GM19468 (cell line): ENCODE measurements at regions not wholly inside any gene's neighbourhood (a gene's known extent, or its start where the extent isn't known, plus 50 kb on each side); places are given as distances from the start of the nearest gene placed in this dataset.

Experiments
- ATAC-seq: cut with Tn5 transposase; IDR thresholded peaks from one replicate; pipeline ENCODE4 v1.9.1; 2021; ENCODE audit warnings: mild to moderate bottlenecking, moderate library complexity, moderate number of reproducible peaks; ENCODE audit not compliant: unreplicated experiment; ENCODE audit errors: extremely low read depth

DNA sequence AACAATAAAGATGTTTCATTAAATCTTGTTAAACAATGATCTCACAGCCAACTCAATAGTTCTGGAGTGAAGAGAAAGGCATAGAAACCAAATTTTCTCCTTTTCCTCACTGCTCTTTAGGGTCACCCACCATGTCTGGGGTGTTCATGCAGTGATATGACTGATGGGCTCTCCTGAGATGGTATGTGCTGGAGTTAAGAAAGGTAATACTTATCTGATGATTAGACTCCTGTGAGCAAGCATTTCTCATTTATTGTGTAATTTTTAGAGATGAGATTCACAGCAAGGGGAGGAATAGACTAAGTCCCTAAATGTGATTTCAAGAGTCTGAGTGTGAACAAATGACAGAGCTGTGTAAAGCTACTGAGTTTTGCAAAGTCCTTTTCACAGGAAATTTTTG lies 1361.3 kb upstream of the CELF2 start:
- no peak for ATAC-seq

DNA sequence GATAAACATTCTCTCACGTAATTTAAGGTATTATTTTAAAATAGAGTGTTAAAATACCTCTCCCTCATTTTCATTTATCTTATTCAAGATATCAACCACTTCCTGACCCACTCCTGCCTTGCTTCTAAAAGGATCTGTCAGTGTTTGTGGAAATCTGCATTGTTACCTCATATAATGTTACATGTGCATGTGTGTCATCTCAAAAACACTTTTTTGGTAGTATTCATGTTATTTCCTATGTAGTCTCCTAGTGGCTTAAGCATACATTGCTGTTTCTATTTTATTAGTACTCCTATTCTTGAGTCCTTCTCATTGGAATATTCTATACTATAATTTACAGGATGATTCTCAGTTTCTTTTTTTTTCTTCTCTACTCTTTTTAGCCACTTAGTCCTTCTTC lies 1360.7 kb upstream of the CELF2 start:
- no peak for ATAC-seq

DNA sequence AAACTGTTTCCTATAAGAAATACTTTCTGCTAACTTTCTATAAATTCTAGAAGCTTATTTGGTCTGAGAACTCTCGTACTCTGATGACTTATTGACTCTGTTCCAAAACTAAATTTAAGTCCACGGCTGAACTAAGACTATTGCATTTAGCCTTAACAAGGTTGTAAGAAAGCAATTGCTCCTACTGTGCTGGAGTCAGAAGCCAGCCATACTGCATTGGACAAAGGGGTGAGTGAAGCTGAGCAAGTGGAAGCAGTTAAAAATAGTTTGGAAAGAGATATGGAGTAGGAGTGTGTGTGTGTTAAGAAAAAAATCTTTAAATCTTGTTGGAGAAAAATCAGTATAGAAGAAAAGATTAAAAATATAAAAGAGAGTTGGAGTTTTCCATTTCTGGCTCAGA lies 1360.1 kb upstream of the CELF2 start:
- no peak for ATAC-seq

DNA sequence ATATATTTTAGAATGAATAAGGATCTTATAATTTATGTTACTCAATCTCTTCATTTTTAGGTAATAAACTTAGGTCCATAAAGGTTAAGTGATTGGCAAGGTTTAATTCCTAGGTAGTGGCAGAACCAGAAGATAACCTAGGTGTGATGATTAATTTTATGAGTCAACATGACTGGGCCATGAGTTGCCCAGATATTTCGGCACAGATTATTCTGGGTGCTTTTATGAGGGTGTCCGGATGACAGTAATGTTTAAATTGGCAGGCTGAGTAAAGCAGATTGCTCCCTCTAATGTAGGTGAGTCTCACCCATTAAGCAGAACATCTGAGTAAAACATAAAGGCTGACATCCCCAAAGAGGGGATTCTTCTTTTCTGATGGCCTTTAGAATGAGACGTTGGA lies 1349.3 kb upstream of the CELF2 start:
- ATAC-seq, result no peak

DNA sequence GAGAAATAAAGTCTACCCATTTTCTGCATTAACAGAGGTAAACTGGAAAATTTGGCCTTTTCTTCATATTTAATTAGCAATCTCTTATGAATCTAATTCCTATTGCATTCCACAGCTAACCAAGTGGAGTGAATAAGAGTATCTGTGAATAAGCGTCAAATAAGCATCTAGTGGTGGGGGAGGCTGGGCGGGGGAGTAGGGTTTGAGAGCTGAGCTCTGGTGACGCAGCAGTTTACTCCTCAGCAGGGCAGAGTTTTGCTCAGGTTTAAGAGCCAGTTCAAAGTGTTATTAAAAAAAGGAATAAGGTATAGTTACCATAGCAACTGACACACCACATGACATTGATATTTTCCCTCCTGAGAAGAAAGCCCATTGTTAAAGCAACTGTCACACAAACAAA lies 1346.8 kb upstream of the CELF2 start:
- ATAC-seq, result no peak

DNA sequence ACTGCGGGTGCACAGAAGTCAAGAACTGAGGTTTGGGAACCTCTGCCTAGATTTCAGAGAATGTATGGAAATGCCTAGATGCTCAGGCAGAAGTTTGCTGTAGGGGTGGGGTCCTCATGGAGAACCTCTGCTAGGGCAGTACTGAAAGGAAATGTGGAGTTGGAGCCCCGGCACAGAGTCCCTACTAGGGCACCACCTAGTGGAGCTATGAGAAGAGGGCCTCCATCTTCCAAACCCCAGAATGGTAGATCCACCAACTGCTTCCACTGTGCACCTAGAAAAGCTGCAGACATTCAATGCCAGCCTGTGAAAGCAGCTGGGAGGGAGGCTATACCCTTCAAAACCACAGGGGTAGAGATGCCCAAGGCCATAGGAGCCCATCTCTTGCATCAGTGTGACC lies 1336.0 kb upstream of the CELF2 start:
- no peak for ATAC-seq

DNA sequence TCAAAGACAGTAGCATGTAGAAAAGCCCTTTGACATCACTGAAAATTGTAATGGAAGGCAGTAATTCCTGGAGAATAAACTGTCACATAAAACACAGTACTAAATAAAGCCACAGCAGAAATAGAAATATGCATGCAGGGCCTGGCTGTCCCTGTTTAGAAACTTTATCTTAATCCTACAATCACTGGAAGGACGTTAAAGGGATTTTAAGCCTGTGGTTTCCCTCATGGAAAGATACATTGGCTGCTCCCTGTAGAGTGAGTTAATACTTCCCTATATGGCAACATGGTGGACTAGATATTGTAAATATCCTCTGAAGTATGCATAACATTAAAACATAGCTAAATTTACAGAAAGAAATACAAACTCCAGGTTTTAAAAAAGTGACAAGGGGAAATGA lies 1334.9 kb upstream of the CELF2 start:
- ATAC-seq, result no peak

DNA sequence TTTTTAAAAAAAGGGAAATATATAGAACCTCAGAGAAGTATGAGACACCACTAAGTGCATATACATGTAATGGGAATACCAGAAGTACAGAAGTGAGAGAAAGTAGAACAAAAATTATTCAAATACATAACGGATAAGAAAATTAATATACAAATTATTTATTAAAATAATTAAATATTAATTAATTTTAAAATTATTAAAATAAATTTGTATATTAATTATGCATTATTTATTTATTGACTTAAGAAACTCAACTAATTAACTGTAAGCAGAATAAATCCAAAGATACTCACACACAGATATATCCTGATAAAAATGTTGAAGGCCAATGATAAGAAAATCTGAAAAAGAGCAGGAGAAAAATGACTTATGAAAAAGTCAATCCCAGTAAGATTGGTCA lies 1333.5 kb upstream of the CELF2 start:
- ATAC-seq, result no peak

DNA sequence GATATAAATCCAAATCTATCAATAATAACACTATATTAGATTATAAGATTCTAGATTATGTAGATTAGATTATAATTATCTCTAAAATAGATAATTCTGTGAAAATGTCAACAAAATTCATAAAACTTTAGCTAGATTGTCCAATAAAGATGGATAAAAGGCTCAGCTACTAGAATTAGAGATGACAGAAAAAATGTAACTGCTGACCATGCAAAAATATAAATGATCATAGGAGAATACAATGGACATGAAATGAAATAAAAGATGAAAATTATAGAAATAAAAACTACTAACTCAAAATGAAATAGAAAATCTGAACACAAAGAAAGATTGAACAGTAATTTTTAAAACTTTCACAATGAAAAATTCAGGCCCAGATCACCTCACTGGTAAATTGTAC lies 1332.1 kb upstream of the CELF2 start:
- ATAC-seq, result no peak

DNA sequence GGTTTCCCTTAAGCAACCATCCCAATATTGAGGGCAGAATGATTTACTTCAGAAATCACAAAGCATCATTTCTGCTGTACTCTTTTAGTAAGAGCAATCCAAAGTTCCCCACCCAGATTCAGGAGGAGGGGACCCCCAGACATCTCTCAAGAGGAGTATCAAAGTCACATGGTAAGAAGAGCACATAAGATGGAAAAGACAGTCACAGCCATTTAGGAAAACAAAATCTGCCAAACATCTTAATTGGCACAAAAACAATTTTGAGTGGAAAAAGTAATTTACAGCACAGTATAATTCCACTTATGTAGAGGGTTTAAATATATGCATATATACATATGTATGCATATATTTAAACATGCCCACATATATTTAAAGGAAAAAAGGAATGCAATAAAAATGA lies 1329.0 kb upstream of the CELF2 start:
- no peak for ATAC-seq

DNA sequence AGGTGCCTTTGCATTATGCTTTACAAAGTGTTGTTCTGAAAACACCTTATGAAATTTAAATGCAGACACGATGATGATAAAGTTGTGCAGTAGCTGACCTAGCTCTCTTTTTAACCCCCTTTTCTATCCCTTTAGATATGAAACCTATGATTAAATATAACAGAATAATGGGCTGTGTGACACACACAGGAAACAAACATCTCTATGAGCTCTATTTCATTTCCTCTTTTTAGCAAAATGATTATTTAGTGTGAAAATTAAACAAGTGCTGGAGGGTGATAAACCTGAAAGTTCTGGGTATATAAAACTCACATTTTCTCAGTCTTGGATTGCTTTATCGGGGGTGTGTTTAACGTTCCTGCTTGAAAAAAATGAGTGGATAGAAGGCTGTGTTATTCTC lies 1310.5 kb upstream of the CELF2 start:
- ATAC-seq, result no peak

DNA sequence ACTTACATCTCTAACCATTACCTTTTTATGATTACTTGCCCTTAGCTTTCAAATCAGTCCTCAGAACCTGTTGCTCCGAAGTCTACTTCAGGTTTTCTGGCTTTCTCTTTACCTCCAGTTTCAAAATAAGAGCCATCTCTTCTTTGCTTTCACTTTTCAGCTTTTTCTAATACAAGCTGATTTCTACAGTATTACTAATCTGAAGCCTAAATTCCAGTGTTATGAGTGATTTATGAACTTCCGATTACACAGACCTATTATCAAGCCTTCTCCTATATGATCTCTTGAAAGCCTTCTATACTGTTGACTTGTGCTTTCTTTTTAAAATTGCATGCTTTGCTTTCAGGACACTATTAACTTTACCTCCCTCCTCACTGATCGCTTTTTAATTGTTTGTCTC lies 1307.8 kb upstream of the CELF2 start:
- ATAC-seq, result no peak

DNA sequence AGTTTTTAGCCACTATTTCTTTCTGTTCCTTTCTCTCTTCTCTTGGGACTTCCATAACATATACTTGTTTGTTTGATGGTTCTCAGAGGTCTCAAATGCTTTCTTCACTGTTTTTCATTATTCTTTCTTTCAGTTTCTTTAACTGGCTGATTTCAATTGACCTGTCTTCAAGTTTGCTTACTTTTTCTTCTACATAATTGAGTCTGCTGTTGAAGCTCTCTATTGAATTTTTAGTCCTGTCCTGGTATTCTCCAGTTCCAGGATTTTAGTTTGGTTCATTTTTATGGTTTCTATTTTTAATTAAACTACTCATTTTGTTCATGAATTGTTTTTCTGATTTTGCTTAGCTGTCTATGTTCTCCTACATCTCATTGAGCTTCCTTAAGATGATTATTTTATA lies 1305.3 kb upstream of the CELF2 start:
- ATAC-seq, result no peak

DNA sequence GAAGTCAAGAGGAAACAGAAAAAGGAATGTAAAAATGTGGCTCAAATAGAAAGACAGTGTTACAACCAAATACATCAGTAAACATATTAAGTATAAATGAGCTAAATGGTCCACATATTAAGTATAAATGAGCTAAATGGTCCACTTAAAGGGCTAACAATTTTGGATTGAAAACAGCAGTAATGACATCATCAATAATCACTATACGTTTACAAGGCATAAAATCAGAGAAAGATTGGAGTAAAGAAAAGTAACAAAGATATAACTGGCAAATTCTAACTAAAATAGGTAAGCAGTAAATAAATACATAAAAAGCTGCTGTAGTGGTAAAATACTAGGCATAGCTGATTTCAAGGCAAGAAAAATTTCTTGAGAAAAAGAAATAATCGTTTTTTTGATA lies 1298.4 kb upstream of the CELF2 start:
- no peak for ATAC-seq

DNA sequence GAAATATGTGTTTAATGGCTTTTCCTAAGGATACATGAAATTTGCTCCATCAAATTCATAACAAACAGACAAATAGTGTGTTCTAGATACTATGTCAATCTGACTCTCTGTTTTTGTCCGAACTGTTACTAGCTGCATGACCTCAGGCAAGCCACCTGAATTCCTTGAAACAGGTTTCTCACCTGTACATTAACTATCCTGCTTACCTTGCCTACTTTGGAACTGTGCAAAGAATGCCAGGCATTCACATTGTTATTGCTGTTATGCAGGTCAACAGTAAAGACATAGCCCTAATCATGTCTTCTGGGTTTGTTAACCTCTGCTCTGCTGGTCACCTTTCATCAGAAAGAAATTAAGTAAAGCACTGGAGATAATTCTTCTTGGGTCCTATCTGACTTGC lies 1283.9 kb upstream of the CELF2 start:
- ATAC-seq, result no peak

DNA sequence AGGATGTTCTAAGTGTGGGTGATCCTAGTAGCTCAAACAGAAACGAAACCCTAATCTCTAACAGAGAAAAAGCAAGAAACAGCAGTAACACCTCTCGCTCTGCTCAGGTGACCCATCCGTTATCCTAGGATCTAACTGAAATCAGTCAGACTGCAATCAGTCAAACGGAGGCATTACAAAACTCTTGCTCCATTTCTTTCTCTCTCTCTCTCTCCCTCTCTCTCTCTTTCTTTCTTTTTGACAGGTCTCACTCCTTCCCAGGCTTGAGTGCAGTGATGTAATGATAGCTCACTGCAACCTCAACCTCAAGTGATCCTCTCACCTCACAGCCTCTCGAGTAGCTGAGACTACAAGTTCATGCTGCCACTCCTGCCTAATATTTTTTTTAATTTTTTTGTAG lies 1283.5 kb upstream of the CELF2 start:
- no peak for ATAC-seq

DNA sequence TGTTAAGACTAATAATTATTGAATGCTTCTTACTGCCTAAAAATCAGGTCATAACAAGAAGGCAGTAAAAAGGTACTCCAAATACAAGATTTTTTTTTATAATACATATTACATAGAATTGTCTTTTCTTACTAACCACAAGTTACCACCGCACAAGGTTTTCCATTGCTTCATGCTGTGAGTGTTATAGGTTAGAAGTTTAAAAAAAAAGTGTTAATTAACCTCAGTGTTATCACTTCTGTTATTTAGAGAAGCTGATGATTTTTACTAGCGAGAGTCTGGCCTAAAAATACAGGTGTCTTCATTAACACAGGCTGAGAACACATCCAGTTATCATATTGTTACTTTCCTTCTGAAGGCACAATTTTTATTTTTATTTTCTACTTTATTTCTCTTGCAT lies 1281.9 kb upstream of the CELF2 start:
- ATAC-seq, result no peak

DNA sequence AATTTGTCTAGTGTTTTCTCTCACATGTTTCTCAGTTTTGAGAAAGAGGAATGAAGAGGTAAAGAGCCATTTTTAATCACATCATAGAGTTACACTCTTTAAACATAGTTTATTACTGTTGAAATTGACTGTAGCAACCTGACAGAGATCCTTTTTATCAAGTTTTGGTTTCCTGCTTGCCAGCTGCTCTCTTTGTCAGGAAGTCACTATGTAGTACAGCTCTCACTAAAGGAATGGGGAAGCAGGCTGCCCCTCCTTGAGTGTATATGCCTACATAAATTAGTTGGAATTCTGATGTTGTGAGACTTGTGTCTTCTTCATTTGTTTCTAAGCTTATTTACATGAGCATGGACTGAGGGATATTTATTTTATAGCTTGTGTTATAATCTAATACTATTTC lies 1274.0 kb upstream of the CELF2 start:
- ATAC-seq, result no peak

DNA sequence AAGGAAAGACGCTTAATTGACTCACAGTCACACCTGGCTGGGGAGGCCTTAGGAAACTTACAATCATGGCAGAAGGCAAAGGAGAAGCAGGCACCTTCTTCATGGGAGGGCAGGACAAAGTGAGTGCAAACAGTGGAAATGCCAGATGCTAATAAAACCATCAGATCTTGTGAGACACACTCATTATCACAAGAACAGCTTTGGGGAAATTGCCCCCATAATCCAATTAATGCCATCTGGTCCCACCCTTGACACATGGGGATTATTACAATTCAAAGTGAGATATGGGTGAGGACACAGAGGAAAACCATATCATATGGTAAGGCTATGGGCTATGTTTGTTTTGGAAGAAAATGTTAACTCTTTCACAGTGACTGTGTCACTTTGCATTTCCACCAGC lies 1272.5 kb upstream of the CELF2 start:
- ATAC-seq, result no peak

DNA sequence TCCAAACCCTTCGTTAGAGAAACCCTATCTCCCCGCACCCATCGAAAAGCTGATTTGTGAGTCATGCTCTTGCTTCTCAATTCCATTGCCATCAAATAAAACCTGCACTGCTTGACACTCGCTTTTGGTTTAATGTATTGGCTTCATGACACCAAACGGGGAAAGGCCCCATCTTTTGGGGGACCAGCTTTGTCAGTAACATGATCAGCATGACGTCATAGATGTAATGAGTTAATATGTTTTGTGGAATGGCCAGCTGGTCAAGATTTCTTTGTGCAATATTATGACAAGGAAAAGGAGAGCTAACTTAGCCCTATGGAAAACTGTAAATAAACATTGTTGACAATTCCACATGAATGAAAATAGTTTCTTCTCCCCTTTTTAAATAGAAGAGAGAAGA lies 1260.5 kb upstream of the CELF2 start:
- no peak for ATAC-seq

DNA sequence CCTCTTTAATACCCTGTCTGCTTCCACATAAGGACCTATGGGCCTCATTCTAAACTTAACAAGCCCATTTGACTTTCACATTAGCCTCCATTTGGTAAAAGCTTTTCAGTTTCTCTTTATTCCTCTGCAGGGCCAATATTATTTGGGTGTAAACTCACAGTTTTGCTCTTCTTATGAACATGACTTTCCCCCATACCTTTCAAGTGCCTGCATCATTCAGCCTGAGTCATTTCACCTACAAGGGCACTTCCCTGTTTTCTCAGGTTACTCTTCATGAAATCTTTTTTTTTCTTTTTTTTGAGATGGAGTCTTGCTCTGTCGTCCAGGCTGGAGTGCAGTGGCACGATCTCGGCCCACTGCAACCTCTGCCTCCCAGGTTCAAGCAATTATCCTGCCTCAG lies 1258.1 kb upstream of the CELF2 start:
- ATAC-seq, result no peak

DNA sequence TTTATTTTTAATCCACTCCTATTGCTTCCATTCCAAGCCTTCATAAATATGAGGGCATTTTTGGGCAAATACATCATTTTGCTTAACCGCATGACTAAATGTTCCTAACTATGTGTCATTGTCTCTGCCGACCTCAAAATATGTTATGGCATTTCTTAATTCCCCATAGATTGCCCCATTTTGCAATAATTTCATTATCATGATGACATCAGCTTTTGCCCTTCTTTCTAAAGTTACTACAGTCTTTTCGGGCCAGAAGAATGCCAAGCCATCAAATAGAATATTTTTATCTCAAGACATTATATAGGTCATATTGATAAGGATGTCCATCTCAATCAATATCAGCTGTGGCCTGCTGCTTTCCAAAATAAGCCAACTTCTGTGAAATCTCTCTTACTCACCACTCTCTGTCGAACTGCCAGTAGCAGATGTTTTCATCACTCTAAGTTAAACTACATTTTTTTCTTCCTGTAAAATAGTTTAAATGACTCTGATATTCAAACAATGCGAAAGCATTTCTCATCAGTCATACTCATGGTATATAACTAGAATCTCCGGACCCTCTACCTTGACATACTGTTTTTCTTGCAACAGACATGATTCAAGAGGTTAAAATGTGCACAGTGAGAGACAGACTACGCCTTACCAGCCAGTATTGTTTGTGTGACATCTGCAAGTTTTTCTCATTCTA lies 1254.6 kb upstream of the CELF2 start:
- ATAC-seq, result no peak

DNA sequence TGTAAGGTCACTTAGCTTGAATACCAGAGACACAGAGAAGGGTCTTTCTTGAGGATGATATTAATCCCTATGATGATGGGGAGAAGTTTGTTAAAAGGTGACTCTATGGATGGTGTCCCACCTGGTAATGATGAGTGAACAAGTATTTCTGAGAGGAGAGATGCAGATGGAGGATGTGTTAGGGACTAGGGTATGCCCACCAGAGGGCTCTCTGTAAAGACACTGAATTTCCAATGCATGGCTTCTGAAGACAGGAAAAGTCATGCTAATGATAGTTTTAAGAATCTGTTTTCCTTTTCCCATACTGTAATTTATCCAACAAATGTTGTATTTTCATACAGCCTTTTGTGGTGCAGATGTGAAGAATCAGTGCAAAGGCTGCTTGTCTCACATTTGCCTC lies 1250.9 kb upstream of the CELF2 start:
- ATAC-seq, result no peak
